ENCODE measurements at regions not wholly inside any gene's neighbourhood (a gene's known extent, or its start where the extent isn't known, plus 50 kb on each side); places are given as distances from the start of the nearest gene placed in this dataset.

DNA sequence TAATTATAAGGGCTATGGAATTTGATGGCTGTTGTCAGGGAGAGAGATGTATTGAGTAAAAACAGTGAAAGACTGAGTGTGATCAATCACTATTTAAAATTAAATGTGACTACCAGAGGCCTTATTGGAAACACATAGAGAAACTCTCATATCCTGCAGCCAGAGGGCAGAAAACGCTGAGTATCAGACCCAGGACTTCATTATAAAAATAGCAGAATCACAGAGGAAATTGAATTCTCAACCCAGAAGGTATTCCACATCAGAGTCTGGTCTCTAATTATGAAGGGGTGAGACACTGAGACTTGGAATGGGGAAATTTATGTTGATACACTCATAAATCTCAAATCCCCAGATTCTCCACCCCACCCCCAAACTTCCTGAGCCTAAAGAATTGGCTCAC is 69.5 kb upstream of the IL6 start:
- DNase-seq, result no peak

- no peak for DNase-seq
These were observed 71.2 kb upstream of the IL6 start for GRCh38 chr7:22655781-22656180.

DNA sequence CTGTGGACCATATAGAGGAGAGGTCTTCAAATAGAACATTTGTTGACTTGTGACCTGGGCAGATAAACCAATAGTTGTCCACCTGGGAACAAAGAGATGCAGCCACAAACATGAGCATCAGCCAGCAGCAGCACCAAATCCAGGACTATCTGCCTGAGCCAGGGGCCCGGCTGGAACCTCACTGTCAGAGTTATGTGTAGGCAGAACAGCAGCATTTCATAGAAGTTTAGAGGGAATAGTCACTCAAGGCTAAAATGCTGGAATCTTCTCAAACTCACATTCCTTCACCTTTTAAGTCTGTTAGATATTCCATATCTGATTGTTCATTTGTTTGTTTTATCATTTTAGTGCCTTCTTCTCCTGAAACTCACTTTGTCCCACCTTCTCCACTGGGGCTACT is 72.2 kb upstream of the IL6 start:
- no peak for DNase-seq

- no peak for DNase-seq
These were observed 73.0 kb upstream of the IL6 start for GRCh38 chr7:22653951-22654350.

- DNase-seq, result no peak
These were observed 75.3 kb upstream of the IL6 start for GRCh38 chr7:22651534-22652243.

- no peak for DNase-seq
These were observed 76.0 kb upstream of the IL6 start for GRCh38 chr7:22651036-22651435.

DNA sequence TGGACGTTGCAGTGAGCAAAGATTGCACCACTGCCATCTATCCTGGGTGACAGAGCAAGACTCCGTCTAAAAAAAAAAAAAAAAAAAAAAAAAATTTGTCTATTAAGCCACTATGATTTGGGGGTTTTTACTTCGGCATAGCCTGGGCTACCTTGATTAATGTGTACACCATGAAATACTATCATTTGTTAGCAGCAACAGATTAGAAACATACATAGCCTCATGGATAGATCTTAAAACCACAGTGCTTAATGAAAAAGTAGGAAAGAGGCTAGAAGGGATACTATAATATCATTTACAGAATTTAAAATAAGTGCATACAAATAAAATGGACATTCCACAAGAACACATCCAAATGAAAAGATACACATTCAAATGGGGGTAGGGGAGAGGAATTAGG is 77.3 kb upstream of the IL6 start:
- no peak for DNase-seq

DNA sequence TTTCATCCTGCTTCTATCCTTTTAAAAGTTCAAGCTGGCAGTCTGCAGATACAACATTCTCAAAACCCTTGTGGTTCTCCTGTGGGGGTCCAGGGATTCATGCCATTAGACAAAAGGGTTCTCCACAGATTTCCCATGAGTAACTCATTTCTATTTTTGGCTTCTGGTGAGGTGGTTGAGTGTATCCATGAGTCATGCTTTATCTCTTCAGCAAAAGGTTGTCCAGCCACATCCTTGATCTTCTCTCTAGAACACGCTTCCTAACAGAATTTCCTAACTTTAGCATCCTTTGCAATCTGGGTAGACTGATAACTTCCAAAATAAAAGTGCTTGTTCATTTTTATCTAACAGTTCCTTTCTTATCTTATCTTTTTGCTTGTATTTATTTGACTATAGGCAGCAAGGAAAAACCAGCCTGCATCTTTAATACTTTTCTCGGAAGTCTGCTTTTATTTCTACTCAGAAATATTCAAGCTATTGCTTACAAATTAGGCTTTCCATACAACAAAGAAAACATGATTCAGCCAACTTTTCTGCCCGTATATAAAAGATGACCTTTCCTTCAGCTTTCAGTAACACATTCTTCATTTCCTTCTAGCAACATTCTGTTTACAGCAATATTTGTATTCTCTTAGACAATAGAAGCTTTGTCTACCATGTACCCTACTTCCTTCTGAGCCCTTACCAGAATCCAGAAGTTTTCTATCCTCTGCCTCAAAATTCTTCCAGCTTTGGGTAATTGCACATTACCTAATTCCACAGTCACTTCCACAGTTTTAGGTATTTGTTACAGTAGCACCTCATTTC is 79.3 kb upstream of the IL6 start:
- DNase-seq, result no peak

DNA sequence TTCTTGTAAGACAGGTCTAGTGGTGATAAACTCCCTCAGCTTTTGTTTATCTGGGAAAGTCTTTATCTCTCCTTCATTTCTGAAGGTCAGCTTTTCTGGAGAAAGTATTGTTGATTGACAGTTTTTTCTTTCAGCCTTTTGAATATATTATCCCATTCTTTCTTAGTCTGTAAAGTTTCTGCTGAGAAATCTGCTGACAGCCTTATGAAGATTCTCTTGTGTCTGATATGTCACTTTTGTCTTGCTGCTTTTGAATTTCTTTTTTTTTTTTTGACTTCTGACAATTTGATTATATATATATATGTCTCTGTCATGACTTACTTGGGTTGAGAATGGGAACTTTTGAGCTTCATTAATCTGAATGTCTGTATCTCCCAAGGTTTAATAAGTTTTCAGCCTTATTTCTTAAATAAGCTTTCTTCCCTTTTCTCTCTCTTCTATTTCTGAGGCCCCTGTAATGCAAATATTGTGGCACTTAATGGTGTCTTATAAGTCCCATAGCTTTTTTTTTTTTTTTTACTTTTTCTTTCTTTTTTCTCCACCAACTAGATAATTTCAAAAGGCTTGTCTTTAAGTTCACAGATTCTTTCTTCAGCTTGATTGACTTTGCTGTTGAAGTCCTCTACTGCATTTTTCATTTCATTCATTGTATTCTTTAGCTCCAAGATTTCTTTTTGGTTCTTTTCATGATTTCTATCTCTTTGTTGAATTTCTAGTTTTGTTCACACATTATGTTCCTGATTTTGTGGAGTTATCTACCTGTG is 81.4 kb upstream of the IL6 start:
- no peak for DNase-seq

DNA sequence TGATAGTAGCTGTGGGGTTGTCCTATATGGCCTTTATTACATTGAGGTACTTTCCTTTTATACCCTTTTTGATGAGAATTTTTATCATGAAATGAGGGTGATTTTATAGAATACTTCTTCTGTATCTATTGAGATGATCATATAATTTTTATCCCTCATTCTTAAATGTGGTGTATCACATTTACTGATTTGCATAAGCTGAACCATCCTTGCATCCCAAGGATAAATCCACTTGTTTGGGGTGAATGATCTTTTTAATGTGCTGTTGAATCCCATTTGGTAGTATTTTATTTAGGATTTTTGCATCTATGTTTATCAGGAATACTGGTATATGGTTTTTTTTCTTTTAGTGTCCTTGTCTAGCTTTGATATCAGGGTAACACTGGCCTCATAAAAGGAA is 84.5 kb upstream of the IL6 start:
- no peak for DNase-seq

DNA sequence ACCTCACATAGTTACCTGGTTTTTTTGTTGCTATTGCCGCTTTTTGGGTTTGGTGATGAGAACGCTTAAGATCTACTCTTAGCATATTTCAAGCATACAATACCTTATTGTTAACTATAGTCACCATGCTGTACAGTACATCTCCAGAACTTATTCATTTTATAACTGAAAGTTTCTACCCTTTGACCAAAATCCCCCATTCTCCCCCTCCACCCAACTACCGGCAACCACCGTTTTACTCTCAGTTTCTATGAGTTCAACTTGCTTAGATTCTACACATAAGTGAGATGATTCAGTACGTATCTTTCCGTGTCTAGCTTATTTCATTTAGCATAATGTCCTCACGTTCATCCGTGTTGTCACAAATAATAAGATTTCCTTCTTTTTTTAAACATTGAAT is 86.7 kb upstream of the IL6 start:
- no peak for DNase-seq

- DNase-seq, result no peak
These were observed 87.6 kb upstream of the IL6 start for GRCh38 chr7:22639396-22639795.

GRCh38 chr7:22635349-22635748 is 91.7 kb upstream of the IL6 start:
- DNase-seq, result no peak

- no peak for DNase-seq
These were observed 93.0 kb upstream of the IL6 start for GRCh38 chr7:22633954-22634474.

GRCh38 chr7:22633286-22633953 is 93.6 kb upstream of the IL6 start:
- no peak for DNase-seq

DNA sequence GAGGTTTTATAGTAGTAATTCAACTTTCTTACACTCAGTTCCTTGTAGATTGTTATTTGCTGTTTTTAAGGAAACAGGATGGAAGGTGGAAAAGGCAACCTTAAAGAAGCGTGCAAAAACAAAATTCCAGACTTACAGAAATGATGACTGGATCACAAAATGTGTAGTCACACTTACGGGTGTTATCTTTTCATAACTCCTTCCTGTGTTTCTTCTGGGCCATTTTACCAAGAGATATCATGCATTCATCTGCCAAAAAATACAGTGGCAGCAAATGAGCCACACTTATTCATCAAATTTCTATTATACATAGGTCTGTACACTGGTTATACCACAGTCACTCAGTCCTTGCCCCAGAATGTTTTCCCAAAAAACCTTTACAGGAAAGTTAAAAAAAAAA is 94.3 kb upstream of the IL6 start:
- no peak for DNase-seq

DNA sequence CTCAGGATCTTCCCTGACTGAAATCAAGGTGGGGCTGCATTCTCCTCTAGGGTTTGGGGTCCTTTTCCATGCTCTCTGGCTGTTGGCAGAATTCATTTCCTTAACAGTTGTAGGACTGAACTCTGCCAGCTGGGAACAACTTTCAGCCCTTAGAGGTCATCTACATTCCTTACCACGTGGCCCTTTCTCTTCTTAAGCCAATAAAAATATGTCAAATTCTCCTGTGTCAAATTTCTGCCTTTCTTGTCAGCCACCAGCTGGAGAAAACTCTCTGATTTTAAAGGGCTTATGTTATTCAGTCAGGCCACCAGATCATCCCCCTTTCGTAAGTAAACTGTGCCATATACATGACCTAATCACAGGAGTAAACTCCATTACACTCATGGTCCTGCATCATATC is 95.3 kb upstream of the IL6 start:
- no peak for DNase-seq

DNA sequence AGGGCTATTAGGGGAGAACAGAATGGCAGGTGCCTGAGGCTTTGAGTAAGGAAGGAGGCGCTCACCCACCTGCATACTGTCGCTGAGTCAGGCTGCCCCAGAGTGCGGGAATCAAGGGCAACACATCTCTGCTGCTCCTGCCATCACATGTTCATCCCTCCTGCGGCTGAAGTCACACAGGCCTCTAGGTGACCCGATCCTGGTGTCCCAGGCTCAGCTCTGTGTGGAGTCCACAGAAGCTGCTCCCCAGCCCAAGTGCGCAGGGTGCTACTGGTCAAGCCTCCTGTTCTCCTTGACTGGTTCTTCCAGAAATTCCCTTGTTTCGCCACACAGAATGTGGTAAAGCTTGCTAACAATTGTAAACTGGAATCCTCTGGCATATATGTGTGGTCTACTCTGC is 96.9 kb upstream of the IL6 start:
- DNase-seq, result no peak

DNA sequence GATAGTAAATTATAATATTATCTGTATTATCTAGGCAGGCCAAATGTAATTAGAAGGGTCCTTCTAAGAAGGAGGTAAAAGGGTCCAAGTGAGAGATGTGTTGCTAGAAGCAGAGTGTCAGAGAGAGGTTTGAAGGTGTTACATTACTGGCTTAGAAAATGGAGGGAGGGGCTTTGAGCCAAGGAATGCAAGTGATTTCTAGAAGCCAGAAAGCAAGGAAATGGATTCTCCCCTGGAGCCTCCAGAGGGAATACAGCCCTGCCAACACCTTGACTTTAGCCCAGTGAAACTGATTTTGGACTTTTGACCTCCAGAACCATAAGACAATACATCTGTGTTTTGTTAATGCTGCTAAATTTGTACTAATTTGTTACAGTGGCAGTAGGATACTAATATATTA is 97.9 kb upstream of the IL6 start:
- no peak for DNase-seq

DNA sequence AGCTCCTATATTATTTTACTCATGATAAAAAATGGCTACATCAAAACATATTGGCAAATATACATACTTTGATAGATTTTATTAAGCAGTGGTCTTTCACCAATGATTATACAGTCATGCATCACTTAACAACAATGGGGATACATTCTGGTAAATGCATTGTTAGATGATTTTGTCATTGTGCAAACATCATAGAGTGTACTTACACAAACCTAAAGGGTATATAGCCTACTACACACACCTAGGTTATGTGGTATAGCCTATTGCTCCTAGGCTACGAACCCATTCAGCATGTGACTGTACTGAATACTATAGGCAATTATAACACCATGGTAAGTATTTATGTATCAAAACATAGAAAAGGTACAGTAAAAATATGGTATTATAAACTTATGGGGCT is 98.9 kb upstream of the IL6 start:
- DNase-seq, result no peak

DNA sequence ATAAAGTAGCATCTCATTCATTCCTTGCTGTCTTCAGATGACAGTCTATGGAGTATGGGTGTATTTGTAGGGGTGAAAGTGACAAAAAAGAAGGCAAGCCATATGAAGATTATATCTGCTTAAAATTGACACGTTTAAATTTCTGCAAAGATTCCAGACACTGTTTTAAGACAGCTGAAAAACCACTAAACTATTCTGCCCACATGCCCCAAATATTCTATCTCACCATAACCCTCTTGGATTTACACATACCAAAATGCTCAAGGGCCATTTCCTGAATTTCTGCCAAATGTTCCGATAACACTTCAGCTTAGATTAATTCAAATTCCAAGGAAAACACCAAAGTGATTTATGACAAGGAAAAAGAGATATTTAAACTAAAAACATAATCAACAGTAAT is 99.9 kb upstream of the IL6 start:
- no peak for DNase-seq

DNA sequence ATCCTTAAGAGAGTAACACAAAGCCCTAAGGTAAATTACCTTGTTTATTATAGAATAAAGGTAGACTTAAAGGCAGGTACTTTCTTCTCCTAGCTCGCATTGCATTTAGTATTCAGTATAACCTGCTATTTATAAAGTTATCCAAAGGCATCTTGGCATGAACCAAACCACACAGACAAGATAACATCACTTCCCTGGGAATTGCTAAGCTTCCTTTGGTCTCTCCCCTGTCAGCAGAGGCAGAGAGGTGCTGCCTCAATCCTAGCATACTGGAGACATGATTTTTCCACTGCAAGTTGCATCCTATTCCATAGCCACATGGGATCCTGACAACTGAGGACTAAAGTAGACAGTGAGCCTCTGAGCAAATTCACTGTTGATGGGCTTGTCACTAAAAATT is 101.7 kb upstream of the IL6 start:
- DNase-seq, result no peak

DNA sequence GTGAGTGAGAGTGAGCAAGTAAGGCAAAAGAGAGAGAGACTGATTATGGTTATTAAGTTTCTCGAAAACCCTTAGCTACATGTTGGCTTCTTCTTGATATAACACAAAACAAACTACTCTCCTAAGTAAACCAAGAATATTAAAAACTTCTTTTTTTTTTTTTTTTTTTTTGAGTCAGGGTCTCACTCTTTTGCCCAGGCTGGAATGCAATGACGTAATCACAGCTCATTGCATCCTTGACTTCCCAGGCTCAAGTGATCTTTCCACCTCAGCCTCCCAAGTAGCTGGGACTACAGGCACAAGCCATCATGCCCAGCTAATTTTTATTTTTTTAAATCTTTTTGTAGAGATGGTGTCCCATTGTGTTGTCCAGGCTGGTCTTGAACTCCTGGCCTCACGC is 102.2 kb upstream of the IL6 start:
- DNase-seq, result no peak
